ENCODE measurements at regions not wholly inside any gene's neighbourhood (a gene's known extent, or its start where the extent isn't known, plus 50 kb on each side); places are given as distances from the start of the nearest gene placed in this dataset.

DNA sequence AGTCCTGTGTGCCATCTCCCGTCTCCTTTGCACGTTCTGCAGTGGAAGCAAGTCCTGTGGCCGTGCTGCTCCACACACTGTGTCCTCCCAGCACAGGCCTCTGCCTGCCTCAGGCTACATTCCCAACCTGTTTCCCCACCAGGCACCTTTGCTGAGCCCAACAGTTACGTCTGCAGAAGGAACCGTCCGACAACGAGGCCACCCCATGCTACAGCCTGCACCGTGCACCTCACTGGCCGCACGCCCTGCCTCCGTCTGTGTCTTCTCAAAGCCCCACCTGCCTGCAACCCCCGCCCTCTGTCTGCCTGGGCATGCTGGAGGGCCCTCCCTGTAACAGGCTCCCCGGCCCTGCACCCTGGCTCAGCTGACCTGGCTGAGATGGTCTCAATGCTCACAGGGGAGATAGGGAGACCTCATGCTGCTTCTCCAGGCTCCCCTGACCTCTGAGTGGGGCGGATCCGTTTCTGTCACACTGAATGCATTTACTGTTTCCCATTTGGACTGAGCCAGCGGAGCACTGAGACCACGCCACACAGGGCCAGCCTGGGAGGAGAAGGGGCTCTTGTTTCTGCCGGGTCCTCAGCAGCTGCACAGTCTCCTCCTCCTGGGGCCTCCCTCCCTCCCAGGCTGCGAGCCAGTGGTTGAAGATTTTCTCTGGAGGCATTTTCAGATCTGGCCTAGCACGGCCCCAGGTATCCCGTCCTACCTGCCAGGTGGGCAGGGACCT, 109.1 kb upstream of the OTOS start:
- DNase-seq (ENCODE audit: low read depth) (no peak), FAIRE-seq (no peak)
- no peaks in the 10 kb centered on the region for H3K9me3 ChIP-seq (ENCODE audit: insufficient read depth, low read depth, low read length)
- H3K36me3 ChIP-seq (ENCODE audit: insufficient read depth, low read length): no peaks in the 10 kb centered on the region
- H3K27me3 Mint-ChIP-seq (ENCODE audit: low read depth, unreplicated experiment): peaks cover 25% of the 10 kb centered on the region
- peaks cover 2% of the 10 kb centered on the region for H3K36me3 Mint-ChIP-seq (ENCODE audit: low read depth, unreplicated experiment)
- H3K4me3 Mint-ChIP-seq (ENCODE audit: unreplicated experiment): peak overlapping the region; percentile 20
- peaks cover 6% of the 10 kb centered on the region for H3K9me3 Mint-ChIP-seq (ENCODE audit: unreplicated experiment)
- no peak overlapping the region for H2AFZ ChIP-seq (ENCODE audit: low read depth, low read length)
- H3K4me2 ChIP-seq (ENCODE audit: low read length): no peak overlapping the region
- H3K27ac ChIP-seq (ENCODE audit: low read depth, low read length): no peak overlapping the region
- H3K27me3 ChIP-seq (ENCODE audit: insufficient read depth, low read length): no peaks in the 10 kb centered on the region
- no peak overlapping the region for H3K27ac Mint-ChIP-seq (ENCODE audit: unreplicated experiment)
- TF ChIP-seq, protein P1, sequence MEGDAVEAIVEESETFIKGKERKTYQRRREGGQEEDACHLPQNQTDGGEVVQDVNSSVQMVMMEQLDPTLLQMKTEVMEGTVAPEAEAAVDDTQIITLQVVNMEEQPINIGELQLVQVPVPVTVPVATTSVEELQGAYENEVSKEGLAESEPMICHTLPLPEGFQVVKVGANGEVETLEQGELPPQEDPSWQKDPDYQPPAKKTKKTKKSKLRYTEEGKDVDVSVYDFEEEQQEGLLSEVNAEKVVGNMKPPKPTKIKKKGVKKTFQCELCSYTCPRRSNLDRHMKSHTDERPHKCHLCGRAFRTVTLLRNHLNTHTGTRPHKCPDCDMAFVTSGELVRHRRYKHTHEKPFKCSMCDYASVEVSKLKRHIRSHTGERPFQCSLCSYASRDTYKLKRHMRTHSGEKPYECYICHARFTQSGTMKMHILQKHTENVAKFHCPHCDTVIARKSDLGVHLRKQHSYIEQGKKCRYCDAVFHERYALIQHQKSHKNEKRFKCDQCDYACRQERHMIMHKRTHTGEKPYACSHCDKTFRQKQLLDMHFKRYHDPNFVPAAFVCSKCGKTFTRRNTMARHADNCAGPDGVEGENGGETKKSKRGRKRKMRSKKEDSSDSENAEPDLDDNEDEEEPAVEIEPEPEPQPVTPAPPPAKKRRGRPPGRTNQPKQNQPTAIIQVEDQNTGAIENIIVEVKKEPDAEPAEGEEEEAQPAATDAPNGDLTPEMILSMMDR (IDR thresholded peaks at IDR 0.05; ENCODE audit: insufficient read depth, low read depth, low read length): no peak
- no peak for TF ChIP-seq EZH2 (IDR thresholded peaks at IDR 0.05; ENCODE audit: insufficient read depth, low read length)
- no peaks in the 10 kb centered on the region for H4K20me1 ChIP-seq (ENCODE audit: insufficient read depth, low read length)
- no peak overlapping the region for H3K4me3 ChIP-seq (ENCODE audit: insufficient read depth, low read depth, low read length)
- no peak overlapping the region for H3K9ac ChIP-seq (ENCODE audit: low read length)
- peaks cover 20% of the 10 kb centered on the region for H3K4me1 ChIP-seq (ENCODE audit: insufficient read depth, low read length)
- H3K4me1 Mint-ChIP-seq (ENCODE audit: low read depth, unreplicated experiment): peaks cover 13% of the 10 kb centered on the region
- no peaks in the 10 kb centered on the region for H3K79me2 ChIP-seq (ENCODE audit: insufficient read depth, low read length)

DNA sequence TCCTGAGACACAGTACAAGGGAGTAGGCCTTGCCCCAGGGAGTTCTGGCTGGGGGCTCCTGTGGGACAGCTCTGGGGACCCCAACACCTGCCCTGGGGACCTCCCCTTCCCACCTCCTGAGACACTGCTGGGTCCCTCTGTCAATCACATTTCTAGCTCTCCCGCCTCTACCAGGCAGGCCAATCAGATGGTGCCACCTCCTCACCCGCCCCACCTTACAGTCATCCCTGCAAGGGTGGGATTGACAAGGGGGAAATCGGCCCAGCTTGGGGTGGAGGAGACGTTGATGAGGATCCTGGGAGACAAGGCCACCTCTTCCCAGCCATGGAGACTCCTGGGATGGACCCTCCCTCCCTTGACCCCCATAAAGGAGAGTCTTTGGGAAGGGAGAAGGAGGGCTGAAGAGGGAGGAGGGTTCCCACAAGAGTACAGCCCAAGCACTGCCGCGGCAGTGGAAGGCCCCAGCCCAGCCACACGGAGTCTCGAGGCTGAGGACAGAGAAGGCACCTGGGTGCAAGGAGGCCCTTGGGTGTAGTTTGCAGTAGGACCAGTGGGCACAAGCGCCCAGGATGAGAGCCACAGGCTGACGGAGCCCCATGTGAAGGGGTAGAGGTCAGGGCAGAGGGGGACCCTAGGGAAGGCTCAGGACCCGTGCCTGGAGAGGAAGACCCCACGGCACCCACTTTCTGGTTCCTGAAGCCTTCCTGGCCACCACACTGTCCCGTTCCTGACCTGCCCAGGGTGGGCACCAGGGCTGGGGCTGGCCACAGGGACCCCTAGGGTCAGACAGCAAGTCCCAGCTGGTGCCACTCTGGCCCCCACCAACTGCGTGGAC, 109.9 kb upstream of the OTOS start:
- no peak for TF ChIP-seq EZH2 (IDR thresholded peaks at IDR 0.05; ENCODE audit: insufficient read depth, low read length)
- TF ChIP-seq, protein P1 (IDR thresholded peaks at IDR 0.05; ENCODE audit: insufficient read depth, low read depth, low read length): no peak
- H3K4me3 Mint-ChIP-seq (ENCODE audit: unreplicated experiment): no peak overlapping the region
- no peak overlapping the region for H3K27ac Mint-ChIP-seq (ENCODE audit: unreplicated experiment)
- Histone ChIP-seq H3K4me1 (ENCODE audit: insufficient read depth, low read length) (peaks cover 20% of the 10 kb centered on the region), H2AFZ (ENCODE audit: low read depth, low read length) (no peak overlapping the region), H3K79me2 (ENCODE audit: insufficient read depth, low read length) (no peaks in the 10 kb centered on the region), H3K27me3 (ENCODE audit: insufficient read depth, low read length) (no peaks in the 10 kb centered on the region), H3K4me2 (ENCODE audit: low read length) (peak overlapping the region; percentile 81), H3K9ac (ENCODE audit: low read length) (no peak overlapping the region), H3K27ac (ENCODE audit: low read depth, low read length) (peak overlapping the region; percentile 21), H3K36me3 (ENCODE audit: insufficient read depth, low read length) (no peaks in the 10 kb centered on the region), H3K4me3 (ENCODE audit: insufficient read depth, low read depth, low read length) (no peak overlapping the region), H4K20me1 (ENCODE audit: insufficient read depth, low read length) (no peaks in the 10 kb centered on the region), H3K9me3 (ENCODE audit: insufficient read depth, low read depth, low read length) (no peaks in the 10 kb centered on the region)
- H3K36me3 Mint-ChIP-seq (ENCODE audit: low read depth, unreplicated experiment): peaks cover 2% of the 10 kb centered on the region
- FAIRE-seq: no peak
- H3K4me1 Mint-ChIP-seq (ENCODE audit: low read depth, unreplicated experiment): peaks cover 12% of the 10 kb centered on the region
- no peak for DNase-seq (ENCODE audit: low read depth)
- H3K27me3 Mint-ChIP-seq (ENCODE audit: low read depth, unreplicated experiment): peaks cover 29% of the 10 kb centered on the region
- peaks cover 6% of the 10 kb centered on the region for H3K9me3 Mint-ChIP-seq (ENCODE audit: unreplicated experiment)

Measured in astrocyte (in vitro differentiated cells and primary cell).